ENCODE measurements at regions not wholly inside any gene's neighbourhood (a gene's known extent, or its start where the extent isn't known, plus 50 kb on each side); places are given as distances from the start of the nearest gene placed in this dataset.
"Not testable (repeated sequence)": the region's sequence is repeated elsewhere in the genome, so short reads cannot be mapped to it uniquely, and the experiment has no call there.

- no peak for DNase-seq (ENCODE audit: low spot score)
These were observed 312.5 kb downstream of the SHQ1 start for GRCh38 chr3:72535772-72536171.

- no peak for DNase-seq (ENCODE audit: low spot score)
These were observed 314.4 kb downstream of the SHQ1 start for GRCh38 chr3:72533591-72534473.

- DNase-seq (ENCODE audit: low spot score), result no peak
These were observed 317.8 kb downstream of the SHQ1 start for GRCh38 chr3:72530426-72530825.

- no peak for DNase-seq (ENCODE audit: low spot score)
These were observed 319.2 kb downstream of the SHQ1 start for GRCh38 chr3:72529081-72529480.

- DNase-seq (ENCODE audit: low spot score), result no peak
These were observed 324.7 kb downstream of the SHQ1 start for GRCh38 chr3:72523429-72524151.

GRCh38 chr3:72520690-72521308 is 327.4 kb downstream of the SHQ1 start:
- DNase-seq (ENCODE audit: low spot score), result no peak

- no peak for DNase-seq (ENCODE audit: low spot score)
These were observed 328.2 kb downstream of the SHQ1 start for GRCh38 chr3:72519946-72520604.

GRCh38 chr3:72517921-72518424 is 330.3 kb downstream of the SHQ1 start:
- no peak for DNase-seq (ENCODE audit: low spot score)

GRCh38 chr3:72517336-72517735 is 330.9 kb downstream of the SHQ1 start:
- DNase-seq (ENCODE audit: low spot score), result no peak

- DNase-seq (ENCODE audit: low spot score), result no peak
These were observed 331.9 kb downstream of the SHQ1 start for GRCh38 chr3:72516361-72516760.

GRCh38 chr3:72515941-72516340 is 332.3 kb downstream of the SHQ1 start:
- DNase-seq (ENCODE audit: low spot score), result no peak

- no peak for DNase-seq (ENCODE audit: low spot score)
These were observed 333.0 kb downstream of the SHQ1 start for GRCh38 chr3:72515281-72515680.

GRCh38 chr3:72510247-72510646 is 338.0 kb downstream of the SHQ1 start:
- no peak for DNase-seq (ENCODE audit: low spot score)

- DNase-seq (ENCODE audit: low spot score), result no peak
These were observed 342.5 kb downstream of the SHQ1 start for GRCh38 chr3:72505539-72506405.

GRCh38 chr3:72497501-72497900 is 350.7 kb downstream of the SHQ1 start:
- DNase-seq (ENCODE audit: low spot score), result not testable (repeated sequence)

GRCh38 chr3:72496051-72496670 is 352.1 kb downstream of the SHQ1 start:
- DNase-seq (ENCODE audit: low spot score), result no peak

- DNase-seq (ENCODE audit: low spot score), result no peak
These were observed 353.6 kb downstream of the SHQ1 start for GRCh38 chr3:72494626-72495025.

GRCh38 chr3:72494130-72494529 is 354.1 kb downstream of the SHQ1 start:
- DNase-seq (ENCODE audit: low spot score), result no peak

GRCh38 chr3:72492240-72492639 is 356.0 kb downstream of the SHQ1 start:
- peak; percentile 67 for DNase-seq (ENCODE audit: low spot score)

GRCh38 chr3:72490688-72491435 is 357.4 kb downstream of the SHQ1 start:
- peak; percentile 70 for DNase-seq (ENCODE audit: low spot score)
